T-helper 2 cell treated with Interferon-gamma antibody and Interleukin-4, amounts not matched to agents 5 μg/mL and 100 μg/mL, for 36 hours (primary cell): ENCODE measurements at regions not wholly inside any gene's neighbourhood (a gene's known extent, or its start where the extent isn't known, plus 50 kb on each side); places are given as distances from the start of the nearest gene placed in this dataset.
"Not testable (repeated sequence)": the region's sequence is repeated elsewhere in the genome, so short reads cannot be mapped to it uniquely, and the experiment has no call there.

ENCODE experiments used
- DNase-seq: peaks from one replicate; pipeline ENCODE4 v3.0.0; 2021; ENCODE audit warnings: low spot score
- H3K27ac Mint-ChIP-seq: one replicate; pipeline ENCODE4 v1.8.0; 2021; ENCODE audit warnings: mild to moderate bottlenecking, mixed read lengths
- H3K27me3 Mint-ChIP-seq: one replicate; pipeline ENCODE4 v1.8.0; 2021; ENCODE audit warnings: low read depth, mixed read lengths
- H3K36me3 Mint-ChIP-seq: one replicate; pipeline ENCODE4 v1.8.0; 2021; ENCODE audit warnings: low read depth, mixed read lengths
- H3K4me1 Mint-ChIP-seq: one replicate; pipeline ENCODE4 v1.8.0; 2021; ENCODE audit warnings: low read depth, mixed read lengths
- H3K4me3 Mint-ChIP-seq: one replicate; pipeline ENCODE4 v1.8.0; 2022; ENCODE audit warnings: mild to moderate bottlenecking, moderate library complexity, mixed read lengths
- H3K9me3 Mint-ChIP-seq: one replicate; pipeline ENCODE4 v1.8.0; 2021; ENCODE audit warnings: mixed read lengths

DNA sequence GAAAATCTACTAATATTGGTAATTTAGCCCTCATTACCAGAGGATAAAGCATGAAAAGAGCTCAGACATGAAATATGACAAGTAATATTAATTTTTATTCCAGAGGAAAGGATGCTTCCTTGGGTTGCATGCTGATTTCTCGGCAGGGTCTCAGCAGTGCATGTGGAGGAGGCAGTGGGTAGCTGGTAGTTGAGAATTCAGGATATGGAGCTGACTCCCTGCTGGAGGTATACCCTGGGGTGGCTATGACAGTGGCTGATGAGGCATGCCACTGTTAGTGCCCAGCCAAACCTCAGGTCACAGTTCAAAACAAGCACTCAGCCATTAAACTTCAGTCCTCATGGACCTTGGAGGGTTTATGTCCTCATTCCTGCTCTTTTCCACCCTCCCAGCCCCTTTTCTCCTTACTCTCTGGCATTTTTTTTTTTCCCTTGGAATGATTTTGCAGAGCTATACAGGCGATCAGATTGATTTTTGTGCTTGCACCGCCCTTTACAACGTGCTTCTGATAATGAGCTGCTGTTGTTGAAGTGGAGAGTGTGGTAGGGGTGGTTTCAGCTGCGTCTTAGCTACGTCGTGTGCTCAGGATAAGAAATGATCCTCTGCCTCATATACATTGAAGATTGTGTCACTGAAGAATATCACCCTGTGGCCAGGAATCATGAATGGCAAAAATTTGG, 761.9 kb upstream of the MMS22L start:
- H3K27ac Mint-ChIP-seq, result no peak overlapping the region
- no peaks in the 10 kb centered on the region for H3K27me3 Mint-ChIP-seq
- no peaks in the 10 kb centered on the region for H3K36me3 Mint-ChIP-seq
- no peak for DNase-seq
- no peaks in the 10 kb centered on the region for H3K9me3 Mint-ChIP-seq
- no peak overlapping the region for H3K4me3 Mint-ChIP-seq
- H3K4me1 Mint-ChIP-seq, result no peaks in the 10 kb centered on the region

DNA sequence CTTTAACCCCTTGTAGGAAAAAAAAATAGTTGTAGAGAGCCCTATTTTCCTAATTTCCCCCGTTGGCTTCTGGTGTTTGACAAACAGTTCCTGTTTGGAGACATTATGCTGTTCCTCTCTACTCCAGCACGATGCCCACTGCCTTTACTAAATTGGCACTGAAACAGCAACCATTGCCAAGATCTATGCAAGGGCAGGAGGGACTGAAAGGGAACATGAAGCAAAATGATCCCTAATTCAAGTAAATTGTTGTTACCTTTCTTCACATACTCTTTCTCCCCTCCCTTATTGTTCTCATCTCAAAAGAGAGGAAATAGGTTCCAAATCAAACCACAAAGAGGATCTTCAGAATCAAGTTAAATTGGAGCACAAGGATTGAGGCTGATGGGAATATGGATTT, 764.1 kb upstream of the MMS22L start:
- H3K4me1 Mint-ChIP-seq, result no peaks in the 10 kb centered on the region
- no peaks in the 10 kb centered on the region for H3K27me3 Mint-ChIP-seq
- H3K36me3 Mint-ChIP-seq, result no peaks in the 10 kb centered on the region
- H3K27ac Mint-ChIP-seq, result no peak overlapping the region
- no peak for DNase-seq
- H3K9me3 Mint-ChIP-seq, result no peaks in the 10 kb centered on the region
- no peak overlapping the region for H3K4me3 Mint-ChIP-seq

DNA sequence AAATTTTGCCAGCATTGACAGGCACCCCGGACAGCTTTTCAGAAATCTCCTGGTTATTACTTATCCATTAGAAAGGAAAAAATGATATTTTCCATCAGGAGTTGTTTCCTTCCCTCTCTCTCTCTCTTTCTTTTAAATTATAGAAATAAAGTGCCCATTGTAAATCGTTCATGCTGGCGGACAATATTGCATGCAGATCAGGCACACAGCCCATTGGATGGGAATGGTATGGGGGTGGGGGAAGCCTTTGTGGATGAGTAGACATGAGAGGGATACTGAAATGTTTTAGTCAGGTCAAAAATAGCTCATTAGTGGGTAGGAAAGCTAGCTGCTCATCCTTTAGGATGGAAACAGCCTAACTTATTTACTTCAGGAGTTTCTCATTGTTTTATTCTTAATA, 764.9 kb upstream of the MMS22L start:
- H3K9me3 Mint-ChIP-seq, result no peaks in the 10 kb centered on the region
- no peak for DNase-seq
- no peak overlapping the region for H3K27ac Mint-ChIP-seq
- H3K4me1 Mint-ChIP-seq, result no peaks in the 10 kb centered on the region
- no peaks in the 10 kb centered on the region for H3K27me3 Mint-ChIP-seq
- H3K36me3 Mint-ChIP-seq, result no peaks in the 10 kb centered on the region
- no peak overlapping the region for H3K4me3 Mint-ChIP-seq

GRCh38 chr6:98054453-98054852, 771.4 kb upstream of the MMS22L start:
- Mint-ChIP-seq H3K36me3 (no peaks in the 10 kb centered on the region), H3K4me1 (no peaks in the 10 kb centered on the region), H3K27ac (no peak overlapping the region), H3K4me3 (no peak overlapping the region), H3K27me3 (no peaks in the 10 kb centered on the region), H3K9me3 (no peaks in the 10 kb centered on the region)
- no peak for DNase-seq

GRCh38 chr6:98056955-98057354, 773.9 kb upstream of the MMS22L start:
- no peak overlapping the region for H3K27ac Mint-ChIP-seq
- no peak overlapping the region for H3K4me3 Mint-ChIP-seq
- no peaks in the 10 kb centered on the region for H3K4me1 Mint-ChIP-seq
- no peak for DNase-seq
- no peaks in the 10 kb centered on the region for H3K9me3 Mint-ChIP-seq
- no peaks in the 10 kb centered on the region for H3K27me3 Mint-ChIP-seq
- H3K36me3 Mint-ChIP-seq, result no peaks in the 10 kb centered on the region

DNA sequence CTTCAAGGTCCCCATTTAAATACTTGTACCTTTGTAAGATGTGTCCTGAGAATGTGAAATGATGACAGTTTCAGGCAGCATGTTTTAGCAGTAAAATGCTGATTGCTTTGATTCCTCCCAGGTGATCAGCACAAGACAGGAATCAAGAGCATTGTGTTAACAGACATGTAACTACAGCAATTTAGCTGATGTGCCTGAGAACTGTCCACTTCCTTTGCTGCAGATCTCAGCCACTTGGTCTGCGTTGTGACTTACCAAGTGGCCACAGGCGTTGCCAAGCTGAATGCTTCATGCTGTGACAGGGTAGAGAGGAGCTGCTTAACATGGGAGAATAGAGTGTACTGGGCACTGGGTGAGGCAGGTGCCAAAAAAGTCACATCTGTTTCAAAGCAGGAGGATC, 767.0 kb upstream of the POU3F2 start:
- no peak for DNase-seq
- no peaks in the 10 kb centered on the region for H3K36me3 Mint-ChIP-seq
- H3K9me3 Mint-ChIP-seq, result no peaks in the 10 kb centered on the region
- no peak overlapping the region for H3K4me3 Mint-ChIP-seq
- H3K27me3 Mint-ChIP-seq, result no peaks in the 10 kb centered on the region
- no peaks in the 10 kb centered on the region for H3K4me1 Mint-ChIP-seq
- no peak overlapping the region for H3K27ac Mint-ChIP-seq

DNA sequence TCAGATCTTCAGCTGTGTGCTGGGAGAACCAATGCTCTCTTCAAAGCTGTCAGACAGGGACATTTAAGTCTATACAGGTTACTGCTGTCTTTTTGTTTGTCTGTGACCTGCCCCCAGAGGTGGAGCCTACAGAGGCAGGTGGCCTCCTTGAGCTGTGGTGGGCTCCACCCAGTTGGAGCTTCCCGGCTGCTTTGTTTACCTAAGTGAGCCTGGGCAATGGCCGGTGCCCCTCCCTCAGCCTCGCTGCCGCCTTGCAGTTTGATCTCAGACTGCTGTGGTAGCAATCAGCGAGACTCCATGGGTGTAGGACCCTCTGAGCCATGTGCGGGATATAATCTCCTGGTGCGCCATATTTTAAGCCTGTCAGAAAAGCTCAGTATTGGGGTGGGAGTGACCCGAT, 745.8 kb upstream of the POU3F2 start:
- H3K27ac Mint-ChIP-seq, H3K36me3 Mint-ChIP-seq, H3K4me1 Mint-ChIP-seq, H3K4me3 Mint-ChIP-seq, H3K27me3 Mint-ChIP-seq, DNase-seq: not testable (repeated sequence)
- peaks cover 12% of the 10 kb centered on the region for H3K9me3 Mint-ChIP-seq

GRCh38 chr6:98092331-98092730, 742.0 kb upstream of the POU3F2 start:
- no peak for DNase-seq
- peaks cover 5% of the 10 kb centered on the region for H3K9me3 Mint-ChIP-seq
- H3K4me1 Mint-ChIP-seq, result no peaks in the 10 kb centered on the region
- H3K27me3 Mint-ChIP-seq, result no peaks in the 10 kb centered on the region
- no peaks in the 10 kb centered on the region for H3K36me3 Mint-ChIP-seq
- H3K4me3 Mint-ChIP-seq, result no peak overlapping the region
- no peak overlapping the region for H3K27ac Mint-ChIP-seq

GRCh38 chr6:98094696-98095095, 739.7 kb upstream of the POU3F2 start:
- Mint-ChIP-seq H3K4me1 (no peaks in the 10 kb centered on the region), H3K27me3 (no peaks in the 10 kb centered on the region), H3K9me3 (no peaks in the 10 kb centered on the region), H3K4me3 (no peak overlapping the region), H3K36me3 (no peaks in the 10 kb centered on the region), H3K27ac (no peak overlapping the region)
- DNase-seq, result no peak

DNA sequence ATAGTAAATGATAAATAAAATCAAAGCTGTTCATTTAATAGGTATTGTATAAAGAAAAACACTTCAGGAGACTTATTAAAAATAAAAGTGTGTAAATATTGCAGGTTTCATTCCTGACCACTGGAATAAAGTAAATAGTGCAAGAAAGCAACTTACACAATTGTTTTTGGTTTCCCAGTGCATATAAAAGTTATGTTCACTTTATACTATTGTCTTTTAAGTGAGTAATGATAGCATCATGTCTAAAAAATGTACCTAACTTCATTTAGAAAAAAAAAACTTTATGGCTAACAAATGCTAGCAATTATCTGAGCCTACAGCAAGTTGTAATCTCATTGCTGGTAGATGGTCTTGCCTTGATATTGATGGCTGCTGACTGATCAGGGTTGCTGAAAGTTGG, 726.6 kb upstream of the POU3F2 start:
- H3K4me1 Mint-ChIP-seq, result no peaks in the 10 kb centered on the region
- no peaks in the 10 kb centered on the region for H3K27me3 Mint-ChIP-seq
- H3K36me3 Mint-ChIP-seq, result no peaks in the 10 kb centered on the region
- H3K27ac Mint-ChIP-seq, result no peak overlapping the region
- H3K9me3 Mint-ChIP-seq, result peaks cover 18% of the 10 kb centered on the region
- no peak overlapping the region for H3K4me3 Mint-ChIP-seq
- DNase-seq, result no peak

DNA sequence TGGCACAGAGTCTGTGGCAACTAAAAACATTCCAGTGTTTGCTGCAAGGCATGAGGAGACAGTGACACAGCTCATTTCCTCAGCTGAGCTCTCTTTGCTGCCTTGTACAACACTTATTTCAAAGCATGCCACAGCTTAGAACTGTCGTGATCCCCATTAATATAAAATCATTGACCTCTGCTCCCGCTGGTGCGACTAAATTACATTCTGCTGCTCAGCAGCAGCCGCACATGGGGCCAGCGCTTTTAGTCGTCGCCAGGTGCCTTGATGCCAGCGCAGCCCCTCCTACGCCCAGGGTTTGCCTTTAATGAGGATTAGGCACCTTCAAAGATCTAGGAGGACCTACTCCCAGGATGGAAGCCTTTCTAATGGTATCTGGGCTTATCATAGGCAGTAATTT, 717.9 kb upstream of the POU3F2 start:
- Mint-ChIP-seq H3K27ac (no peak overlapping the region), H3K27me3 (no peaks in the 10 kb centered on the region), H3K4me3 (no peak overlapping the region), H3K4me1 (no peaks in the 10 kb centered on the region), H3K9me3 (no peaks in the 10 kb centered on the region), H3K36me3 (no peaks in the 10 kb centered on the region)
- no peak for DNase-seq

DNA sequence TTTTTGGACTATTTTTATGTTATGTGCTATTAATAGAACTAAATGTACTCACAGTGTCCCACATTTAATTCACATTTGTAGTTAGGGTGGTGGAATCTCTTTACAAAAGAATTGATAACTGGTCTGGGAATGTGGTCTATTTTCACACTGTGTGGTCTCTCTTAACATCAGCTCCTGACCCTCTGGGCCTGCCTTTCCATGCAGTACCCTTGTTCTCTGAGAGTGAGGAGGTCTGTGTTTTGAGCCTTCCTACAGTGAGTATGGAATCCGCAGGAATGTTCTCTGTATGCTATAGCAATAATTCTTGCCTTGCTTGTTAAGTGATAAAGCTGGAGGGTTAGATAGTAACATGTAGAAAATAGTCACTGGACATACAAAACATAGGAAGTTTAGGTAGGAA, 717.3 kb upstream of the POU3F2 start:
- no peaks in the 10 kb centered on the region for H3K36me3 Mint-ChIP-seq
- H3K27ac Mint-ChIP-seq, result no peak overlapping the region
- no peak for DNase-seq
- H3K4me1 Mint-ChIP-seq, result no peaks in the 10 kb centered on the region
- H3K9me3 Mint-ChIP-seq, result no peaks in the 10 kb centered on the region
- H3K27me3 Mint-ChIP-seq, result no peaks in the 10 kb centered on the region
- no peak overlapping the region for H3K4me3 Mint-ChIP-seq

DNA sequence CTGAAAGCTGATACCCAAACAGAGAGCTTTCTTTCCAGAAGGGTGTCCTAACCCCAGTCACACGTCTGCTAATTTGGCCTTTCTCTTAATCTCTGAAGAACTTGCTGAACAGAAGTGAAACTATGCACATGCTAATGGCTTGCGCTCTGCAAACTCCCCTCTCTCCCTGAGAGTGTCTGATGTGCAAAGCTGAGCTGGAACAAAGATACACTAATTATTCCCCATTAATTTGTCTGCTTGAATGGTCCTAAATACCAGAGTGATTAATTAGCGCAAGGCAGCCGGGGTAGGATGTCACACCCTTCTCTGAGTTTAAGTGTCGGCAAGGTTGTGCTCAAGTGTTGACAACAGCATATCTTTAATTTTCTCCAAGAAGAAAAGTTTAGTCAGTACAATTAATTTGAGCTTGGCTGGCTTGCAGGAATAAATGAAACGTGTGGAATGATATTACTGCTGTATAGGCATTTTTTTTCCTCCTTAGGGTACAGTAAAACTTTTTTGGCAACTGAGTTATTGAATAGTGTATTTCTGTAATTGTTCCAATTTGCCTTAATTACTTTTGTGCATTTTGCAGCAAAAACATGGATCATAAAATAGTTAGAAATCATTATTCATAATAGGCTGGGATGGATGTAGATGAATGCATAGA, 715.9 kb upstream of the POU3F2 start:
- Mint-ChIP-seq H3K27me3 (no peaks in the 10 kb centered on the region), H3K4me3 (no peak overlapping the region), H3K27ac (no peak overlapping the region), H3K4me1 (no peaks in the 10 kb centered on the region), H3K9me3 (no peaks in the 10 kb centered on the region), H3K36me3 (no peaks in the 10 kb centered on the region)
- no peak for DNase-seq

DNA sequence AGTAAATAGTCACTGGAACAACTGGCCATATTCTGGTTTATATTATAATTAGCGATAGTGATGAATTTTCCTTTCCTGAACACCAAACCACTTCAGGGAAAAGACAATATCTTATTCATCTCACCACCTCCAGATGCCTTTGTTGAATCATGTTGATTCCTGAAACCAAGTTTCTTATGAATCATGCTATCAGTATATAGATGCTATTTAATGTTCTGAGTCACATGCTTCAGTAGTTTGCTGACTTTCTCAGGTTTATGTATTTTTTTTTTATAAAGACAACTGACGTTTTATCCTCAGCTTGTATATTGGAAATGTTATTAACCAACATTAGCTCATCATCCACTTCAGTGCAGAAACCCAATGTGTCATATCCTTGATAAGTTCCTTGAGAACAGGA, 710.2 kb upstream of the POU3F2 start:
- DNase-seq, result no peak

More for the DNA sequence above, 710.2 kb upstream of the POU3F2 start:
- H3K36me3 Mint-ChIP-seq, result no peaks in the 10 kb centered on the region
- H3K9me3 Mint-ChIP-seq, result no peaks in the 10 kb centered on the region
- H3K27me3 Mint-ChIP-seq, result no peaks in the 10 kb centered on the region
- H3K27ac Mint-ChIP-seq, result no peak overlapping the region
- H3K4me1 Mint-ChIP-seq, result no peaks in the 10 kb centered on the region
- H3K4me3 Mint-ChIP-seq, result no peak overlapping the region
